ENCODE measurements at regions not wholly inside any gene's neighbourhood (a gene's known extent, or its start where the extent isn't known, plus 50 kb on each side); places are given as distances from the start of the nearest gene placed in this dataset.

DNA sequence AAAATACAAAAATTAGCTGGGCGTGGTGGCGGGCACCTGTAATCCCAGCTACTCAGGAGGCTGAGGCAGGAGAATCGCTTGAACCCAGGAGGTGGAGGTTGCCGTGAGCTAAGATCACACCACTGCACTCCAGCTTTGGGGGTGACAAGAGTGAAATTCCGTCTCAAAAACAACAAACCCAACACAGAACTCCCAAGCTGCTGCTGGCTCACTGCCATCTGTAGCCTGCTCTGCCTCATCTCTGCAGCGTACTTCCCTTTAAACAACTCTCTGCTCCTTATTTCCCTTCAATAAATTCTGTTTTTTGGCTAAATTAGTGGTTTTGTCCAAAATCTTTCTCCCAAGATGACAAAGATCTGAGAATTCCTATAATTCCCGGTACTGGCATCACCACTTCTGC, 189.2 kb upstream of the GALNT17 start:
- TF ChIP-seq EZH2 (IDR thresholded peaks at IDR 0.05) (no peak), POLR2AphosphoS5 (IDR thresholded peaks at IDR 0.05; ENCODE audit: borderline replicate concordance, low read depth, low read length) (no peak)

All from SK-N-MC (cell line).